ENCODE measurements at regions not wholly inside any gene's neighbourhood (a gene's known extent, or its start where the extent isn't known, plus 50 kb on each side); places are given as distances from the start of the nearest gene placed in this dataset.

GRCh38 chr3:72181251-72181650 is 396.3 kb upstream of the PROK2 start:
- H3K14ac ChIP-seq (ENCODE audit: low read length), result no peak overlapping the region
- H3K23ac ChIP-seq (ENCODE audit: low read depth, low read length, poor library complexity), result no peak overlapping the region
- no peak overlapping the region for H2BK15ac ChIP-seq (ENCODE audit: low read length)
- no peaks in the 10 kb centered on the region for H3K36me3 ChIP-seq (replicated peaks in 1 of 2; ENCODE audit: control insufficient read depth in 2 of 2, insufficient read depth in 2 of 2, low read length in 2 of 2)
- H3K4ac ChIP-seq (ENCODE audit: low read length), result no peak overlapping the region
- no CpG with 5 or more reads among the region's 5 CpGs for WGBS, 2 donors (ENCODE audit: extremely low coverage in 2 of 2, insufficient read length in 2 of 2, insufficient replicate concordance in 1 of 2)
- no peak overlapping the region for H3K18ac ChIP-seq (ENCODE audit: low read length)
- no peak overlapping the region for H2BK12ac ChIP-seq (ENCODE audit: low read length)
- H2AFZ ChIP-seq (ENCODE audit: low read length), result no peak overlapping the region
- no peak overlapping the region for H2AK5ac ChIP-seq (ENCODE audit: low read depth, low read length)
- H2BK5ac ChIP-seq (ENCODE audit: low read length), result no peak overlapping the region
- H2BK120ac ChIP-seq (ENCODE audit: low read depth, low read length), result no peak overlapping the region
- H3K9ac ChIP-seq (ENCODE audit: low read depth, low read length, poor library complexity), result no peak overlapping the region
- no peaks in the 10 kb centered on the region for H3K9me3 ChIP-seq (replicated peaks in 1 of 2; ENCODE audit: control insufficient read depth in 2 of 2, insufficient read depth in 1 of 2, low read depth in 1 of 2, low read length in 2 of 2)
- no peak for DNase-seq (ENCODE audit: low spot score)
- H3K4me3 ChIP-seq (ENCODE audit: low read length in 2 of 2), result no peak overlapping the region
- no peak overlapping the region for H3K27ac ChIP-seq (replicated peaks; ENCODE audit: low read length)
- H4K91ac ChIP-seq (ENCODE audit: low read depth, low read length, poor library complexity), result no peak overlapping the region
- H3K4me1 ChIP-seq (ENCODE audit: control insufficient read depth in 2 of 2, insufficient read depth in 1 of 2, low read depth in 1 of 2, low read length in 2 of 2), result peaks cover 0 to 2% of the 10 kb centered on the region in 2 donors
- no peak overlapping the region for H3K4me2 ChIP-seq (ENCODE audit: insufficient read depth, low read length, poor library complexity, severe bottlenecking)
- no peaks in the 10 kb centered on the region for H3K79me1 ChIP-seq (ENCODE audit: low read depth, low read length)
- no peaks in the 10 kb centered on the region for H3K27me3 ChIP-seq (ENCODE audit: control insufficient read depth in 3 of 3, insufficient read depth in 3 of 3, low read depth in 1 of 3, low read length in 3 of 3)
- no peak overlapping the region for H4K8ac ChIP-seq (ENCODE audit: low read depth, low read length)

- H3K9ac ChIP-seq (ENCODE audit: low read depth, low read length, poor library complexity), result no peak overlapping the region
- H3K9me3 ChIP-seq (replicated peaks in 1 of 2; ENCODE audit: control insufficient read depth in 2 of 2, insufficient read depth in 1 of 2, low read depth in 1 of 2, low read length in 2 of 2), result no peaks in the 10 kb centered on the region
- DNase-seq (ENCODE audit: low spot score), result no peak
- H3K18ac ChIP-seq (ENCODE audit: low read length), result no peak overlapping the region
- H4K8ac ChIP-seq (ENCODE audit: low read depth, low read length), result no peak overlapping the region
- H2BK120ac ChIP-seq (ENCODE audit: low read depth, low read length), result no peak overlapping the region
- H3K14ac ChIP-seq (ENCODE audit: low read length), result no peak overlapping the region
- H3K23ac ChIP-seq (ENCODE audit: low read depth, low read length, poor library complexity), result no peak overlapping the region
- no peak overlapping the region for H2BK12ac ChIP-seq (ENCODE audit: low read length)
- no peaks in the 10 kb centered on the region for H3K27me3 ChIP-seq (ENCODE audit: control insufficient read depth in 3 of 3, insufficient read depth in 3 of 3, low read depth in 1 of 3, low read length in 3 of 3)
- no peak overlapping the region for H4K91ac ChIP-seq (ENCODE audit: low read depth, low read length, poor library complexity)
- no peak overlapping the region for H2AFZ ChIP-seq (ENCODE audit: low read length)
- no peak overlapping the region for H2AK5ac ChIP-seq (ENCODE audit: low read depth, low read length)
- no peak overlapping the region for H3K4me3 ChIP-seq (ENCODE audit: low read length in 2 of 2)
- H3K4me1 ChIP-seq (ENCODE audit: control insufficient read depth in 2 of 2, insufficient read depth in 1 of 2, low read depth in 1 of 2, low read length in 2 of 2), result peaks cover 0 to 2% of the 10 kb centered on the region in 2 donors
- no peak overlapping the region for H3K4me2 ChIP-seq (ENCODE audit: insufficient read depth, low read length, poor library complexity, severe bottlenecking)
- H3K79me1 ChIP-seq (ENCODE audit: low read depth, low read length), result no peaks in the 10 kb centered on the region
- H3K27ac ChIP-seq (replicated peaks; ENCODE audit: low read length), result no peak overlapping the region
- no peaks in the 10 kb centered on the region for H3K36me3 ChIP-seq (replicated peaks in 1 of 2; ENCODE audit: control insufficient read depth in 2 of 2, insufficient read depth in 2 of 2, low read length in 2 of 2)
- no peak overlapping the region for H2BK5ac ChIP-seq (ENCODE audit: low read length)
- no peak overlapping the region for H2BK15ac ChIP-seq (ENCODE audit: low read length)
- no peak overlapping the region for H3K4ac ChIP-seq (ENCODE audit: low read length)
- no CpG with 5 or more reads among the region's 1 CpG for WGBS, 2 donors (ENCODE audit: extremely low coverage in 2 of 2, insufficient read length in 2 of 2, insufficient replicate concordance in 1 of 2)
Observed at GRCh38 chr3:72180405-72180804, 395.5 kb upstream of the PROK2 start.

GRCh38 chr3:72179107-72179464 is 394.1 kb upstream of the PROK2 start:
- no peak overlapping the region for H3K4me2 ChIP-seq (ENCODE audit: insufficient read depth, low read length, poor library complexity, severe bottlenecking)
- WGBS, 2 donors (ENCODE audit: extremely low coverage in 2 of 2, insufficient read length in 2 of 2, insufficient replicate concordance in 1 of 2), result no CpG with 5 or more reads among the region's 7 CpGs
- no peak overlapping the region for H3K4me3 ChIP-seq (ENCODE audit: low read length in 2 of 2)

GRCh38 chr3:72178463-72179106 is 393.6 kb upstream of the PROK2 start:
- H3K27ac ChIP-seq (replicated peaks; ENCODE audit: low read length), result no peak overlapping the region
- H3K36me3 ChIP-seq (replicated peaks in 1 of 2; ENCODE audit: control insufficient read depth in 2 of 2, insufficient read depth in 2 of 2, low read length in 2 of 2), result no peaks in the 10 kb centered on the region
- no peak overlapping the region for H2BK120ac ChIP-seq (ENCODE audit: low read depth, low read length)
- no peak overlapping the region for H3K9ac ChIP-seq (ENCODE audit: low read depth, low read length, poor library complexity)
- H4K91ac ChIP-seq (ENCODE audit: low read depth, low read length, poor library complexity), result no peak overlapping the region
- H3K9me3 ChIP-seq (replicated peaks in 1 of 2; ENCODE audit: control insufficient read depth in 2 of 2, insufficient read depth in 1 of 2, low read depth in 1 of 2, low read length in 2 of 2), result no peaks in the 10 kb centered on the region
- no peak overlapping the region for H3K4me2 ChIP-seq (ENCODE audit: insufficient read depth, low read length, poor library complexity, severe bottlenecking)
- peaks cover 0 to 2% of the 10 kb centered on the region in 2 donors for H3K4me1 ChIP-seq (ENCODE audit: control insufficient read depth in 2 of 2, insufficient read depth in 1 of 2, low read depth in 1 of 2, low read length in 2 of 2)
- no peak overlapping the region for H2AK5ac ChIP-seq (ENCODE audit: low read depth, low read length)
- H3K79me1 ChIP-seq (ENCODE audit: low read depth, low read length), result no peaks in the 10 kb centered on the region
- no peak overlapping the region for H4K8ac ChIP-seq (ENCODE audit: low read depth, low read length)
- no CpG with 5 or more reads among the region's 3 CpGs for WGBS, 2 donors (ENCODE audit: extremely low coverage in 2 of 2, insufficient read length in 2 of 2, insufficient replicate concordance in 1 of 2)
- H2BK15ac ChIP-seq (ENCODE audit: low read length), result no peak overlapping the region
- no peak overlapping the region for H3K4me3 ChIP-seq (ENCODE audit: low read length in 2 of 2)
- H3K18ac ChIP-seq (ENCODE audit: low read length), result no peak overlapping the region
- H2AFZ ChIP-seq (ENCODE audit: low read length), result no peak overlapping the region
- no peak overlapping the region for H3K23ac ChIP-seq (ENCODE audit: low read depth, low read length, poor library complexity)
- no peak overlapping the region for H3K14ac ChIP-seq (ENCODE audit: low read length)
- H3K4ac ChIP-seq (ENCODE audit: low read length), result no peak overlapping the region
- H2BK5ac ChIP-seq (ENCODE audit: low read length), result no peak overlapping the region
- DNase-seq (ENCODE audit: low spot score), result no peak
- H2BK12ac ChIP-seq (ENCODE audit: low read length), result no peak overlapping the region
- H3K27me3 ChIP-seq (ENCODE audit: control insufficient read depth in 3 of 3, insufficient read depth in 3 of 3, low read depth in 1 of 3, low read length in 3 of 3), result no peaks in the 10 kb centered on the region

More at GRCh38 chr3:72179107-72179464, 394.1 kb upstream of the PROK2 start:
- Histone ChIP-seq H2BK120ac (ENCODE audit: low read depth, low read length) (no peak overlapping the region), H3K23ac (ENCODE audit: low read depth, low read length, poor library complexity) (no peak overlapping the region), H2BK12ac (ENCODE audit: low read length) (no peak overlapping the region), H2BK5ac (ENCODE audit: low read length) (no peak overlapping the region), H3K27me3 (ENCODE audit: control insufficient read depth in 3 of 3, insufficient read depth in 3 of 3, low read depth in 1 of 3, low read length in 3 of 3) (no peaks in the 10 kb centered on the region), H2AFZ (ENCODE audit: low read length) (no peak overlapping the region), H2AK5ac (ENCODE audit: low read depth, low read length) (no peak overlapping the region), H3K27ac (replicated peaks; ENCODE audit: low read length) (no peak overlapping the region), H3K14ac (ENCODE audit: low read length) (no peak overlapping the region), H3K79me1 (ENCODE audit: low read depth, low read length) (no peaks in the 10 kb centered on the region), H3K18ac (ENCODE audit: low read length) (no peak overlapping the region), H4K8ac (ENCODE audit: low read depth, low read length) (no peak overlapping the region), H3K4me1 (ENCODE audit: control insufficient read depth in 2 of 2, insufficient read depth in 1 of 2, low read depth in 1 of 2, low read length in 2 of 2) (peaks cover 0 to 2% of the 10 kb centered on the region in 2 donors), H3K9ac (ENCODE audit: low read depth, low read length, poor library complexity) (no peak overlapping the region), H3K9me3 (replicated peaks in 1 of 2; ENCODE audit: control insufficient read depth in 2 of 2, insufficient read depth in 1 of 2, low read depth in 1 of 2, low read length in 2 of 2) (no peaks in the 10 kb centered on the region), H3K36me3 (replicated peaks in 1 of 2; ENCODE audit: control insufficient read depth in 2 of 2, insufficient read depth in 2 of 2, low read length in 2 of 2) (no peaks in the 10 kb centered on the region), H4K91ac (ENCODE audit: low read depth, low read length, poor library complexity) (no peak overlapping the region), H3K4ac (ENCODE audit: low read length) (no peak overlapping the region), H2BK15ac (ENCODE audit: low read length) (no peak overlapping the region)
- DNase-seq (ENCODE audit: low spot score), result no peak

Data from neuronal stem cell (in vitro differentiated cells).